Endothelial cell of umbilical vein (primary cell): ENCODE measurements at regions not wholly inside any gene's neighbourhood (a gene's known extent, or its start where the extent isn't known, plus 50 kb on each side); places are given as distances from the start of the nearest gene placed in this dataset.

Experiments
- BruUV-seq: library from RNA; stranded (reverse); fragments of 400-500 nt; replicated peaks from 2 replicates; lab custom pipeline; 2021; lab: Mats Ljungman, UMichigan
- CTCF ChIA-PET: fragments of 300-600, 350-600 bp; sonication (Branson Sonifier 250); formaldehyde crosslinking; loops from one replicate; lab custom pipeline; 2021; ENCODE audit warnings: antibody characterized with exemption, inconsistent platforms; lab: Charles Lee
- POLR2A ChIA-PET: fragments of 300-600, 350-600 bp; sonication (Branson Sonifier 250); formaldehyde crosslinking; loops from one replicate; lab custom pipeline; 2021; ENCODE audit warnings: antibody characterized with exemption, inconsistent platforms; lab: Charles Lee
- DNase-seq: peaks from one replicate; pipeline ENCODE4 v3.0.0-alpha.2; 2011; ENCODE audit warnings: low read depth, low spot score
- FAIRE-seq: peaks from 2 replicates; lab custom pipeline; 2011; peaks lifted over from hg19 to GRCh38; lab: Jason Lieb, UNC
- H2AFZ ChIP-seq: 2 replicates; pipeline ENCODE4 v1.6.0; 2012; ENCODE audit warnings: low read depth, low read length, control low read depth, inconsistent platforms
- H3K27ac ChIP-seq: 2 replicates; pipeline ENCODE4 v1.5.1; 2011; ENCODE audit warnings: low read depth, mild to moderate bottlenecking, control low read depth, low read length, moderate library complexity; ENCODE audit not compliant: insufficient read depth
- H3K27me3 ChIP-seq, 2 experiments: 2 replicates each; pipeline versions ENCODE4 v1.6.0 to v1.6.1; 2011; ENCODE audit warnings: low read length in 2 of 2, mixed read lengths in 1 of 2; ENCODE audit not compliant: control insufficient read depth in 2 of 2, insufficient read depth in 2 of 2
- H3K36me3 ChIP-seq, 2 experiments: 2 replicates in 1 of 2; 3 replicates in 1 of 2; pipeline ENCODE4 v1.5.1; 2011; ENCODE audit warnings: low read length in 2 of 2, mild to moderate bottlenecking in 1 of 2, moderate library complexity in 1 of 2; ENCODE audit not compliant: control insufficient read depth in 2 of 2, insufficient read depth in 2 of 2; ENCODE audit errors: extremely low read depth in 1 of 2
- H3K4me1 ChIP-seq: 3 replicates; pipeline ENCODE4 v1.5.1; 2011; ENCODE audit warnings: mild to moderate bottlenecking, low read length; ENCODE audit not compliant: control insufficient read depth, insufficient read depth; ENCODE audit errors: extremely low read depth
- H3K4me2 ChIP-seq: 2 replicates; pipeline ENCODE4 v1.6.1; 2011; ENCODE audit warnings: low read length, control low read depth, mixed read lengths; ENCODE audit not compliant: insufficient read depth
- H3K4me3 ChIP-seq, 3 experiments: fragments of 200-600 bp in 1 of 3; sonication (generic), shearing (Covaris generic) in 1 of 3; replicated peaks in 1 of 3; 2 replicates each; pipeline ENCODE4 v1.5.1; 2011 to 2016; ENCODE audit warnings: control low read depth in 3 of 3, low read length in 3 of 3, mild to moderate bottlenecking in 2 of 3, inconsistent platforms in 1 of 3, low read depth in 1 of 3, moderate library complexity in 1 of 3; ENCODE audit not compliant: insufficient read depth in 1 of 3
- H3K79me2 ChIP-seq: 2 replicates; pipeline ENCODE4 v1.6.0; 2012; ENCODE audit warnings: low read length, inconsistent platforms; ENCODE audit not compliant: control insufficient read depth, insufficient read depth
- H3K9ac ChIP-seq: replicated peaks from 2 replicates; pipeline ENCODE3; 2011; ENCODE audit warnings: low read length, control low read depth; ENCODE audit not compliant: insufficient read depth; ENCODE audit errors: extremely low read depth
- H3K9me1 ChIP-seq: replicated peaks from 3 replicates; pipeline ENCODE4 v1.6.0; 2011; ENCODE audit warnings: mild to moderate bottlenecking, low read length; ENCODE audit not compliant: control insufficient read depth, insufficient read depth; ENCODE audit errors: extremely low read depth
- H3K9me3 ChIP-seq: replicated peaks from 2 replicates; pipeline ENCODE4 v1.5.1; 2012; ENCODE audit warnings: low read length, inconsistent platforms; ENCODE audit not compliant: control insufficient read depth, insufficient read depth
- H4K20me1 ChIP-seq: replicated peaks from 2 replicates; pipeline ENCODE3; 2011; ENCODE audit warnings: mild to moderate bottlenecking, low read length; ENCODE audit not compliant: control insufficient read depth, insufficient read depth; ENCODE audit errors: extremely low read depth
- CTCF ChIP-seq, 2 donors: IDR thresholded peaks; 1 replicate in 1 of 2; 2 replicates in 1 of 2; pipeline ENCODE4 v1.5.1; 2011; ENCODE audit warnings: low read length in 2 of 2, mild to moderate bottlenecking in 2 of 2, moderate library complexity in 2 of 2, control low read depth in 1 of 2, inconsistent platforms in 1 of 2, low read depth in 1 of 2; ENCODE audit not compliant: insufficient read depth in 1 of 2; ENCODE audit errors: extremely low read depth in 1 of 2
- EZH2 ChIP-seq: IDR thresholded peaks from 2 replicates; pipeline ENCODE4 v1.6.1; 2012; ENCODE audit warnings: borderline replicate concordance, low read depth, mild to moderate bottlenecking, moderate library complexity, low read length, inconsistent platforms; ENCODE audit not compliant: severe bottlenecking
- FOS ChIP-seq: IDR thresholded peaks from 2 replicates; pipeline ENCODE4 v1.6.1; 2011; ENCODE audit warnings: mild to moderate bottlenecking, low read length, moderate library complexity, borderline replicate concordance; ENCODE audit not compliant: insufficient read depth
- GATA2 ChIP-seq: IDR thresholded peaks from 2 replicates; pipeline ENCODE4 v1.7.0; 2011; ENCODE audit warnings: low read depth, mild to moderate bottlenecking, moderate library complexity, mixed read lengths, low read length; ENCODE audit not compliant: insufficient read length, insufficient read depth
- JUN ChIP-seq: IDR thresholded peaks from 2 replicates; pipeline ENCODE4 v1.6.1; 2011; ENCODE audit warnings: borderline replicate concordance, low read depth; ENCODE audit not compliant: insufficient read length, insufficient read depth
- MAX ChIP-seq: IDR thresholded peaks from 2 replicates; pipeline ENCODE4 v1.6.1; 2011; ENCODE audit not compliant: insufficient read depth, insufficient read length
- MYC ChIP-seq: IDR thresholded peaks from one replicate; pipeline ENCODE4 v1.6.1; 2011; ENCODE audit warnings: mild to moderate bottlenecking, low read depth, low read length
- POLR2A ChIP-seq: IDR thresholded peaks from 2 replicates; pipeline ENCODE4 v1.6.1; 2012; ENCODE audit warnings: low read depth, mild to moderate bottlenecking, control low read depth, low read length
- POLR2AphosphoS5 ChIP-seq: IDR thresholded peaks from 2 replicates; pipeline ENCODE4 v1.6.1; 2012; ENCODE audit warnings: low read depth, mild to moderate bottlenecking, control low read depth, low read length, moderate library complexity; ENCODE audit not compliant: insufficient read depth
- dilution Hi-C: fragments of 300-500 bp; cut with MboI; formaldehyde crosslinking; loops from one replicate; pipeline ENCODE4 v1.15.0; 2019; ENCODE audit warnings: low sequenced_read_pairs; ENCODE audit not compliant: extremely low pct_ligation_motif_present
- intact Hi-C: fragments of 100-400 bp; cut with micrococcal nuclease; formaldehyde crosslinking; loops from one replicate; pipeline ENCODE4 v1.10.0; 2022

GRCh38 chr6:147078106-147078505 is 126.1 kb upstream of the STXBP5 start:
- Histone ChIP-seq H3K27ac (no peak overlapping the region), H3K4me2 (no peak overlapping the region), H2AFZ (no peak overlapping the region), H3K27me3 (no peaks in the 10 kb centered on the region), H3K36me3 (no peaks in the 10 kb centered on the region), H3K4me1 (no peaks in the 10 kb centered on the region), H3K9me1 (no peaks in the 10 kb centered on the region), H3K79me2 (no peaks in the 10 kb centered on the region), H4K20me1 (no peaks in the 10 kb centered on the region), H3K9ac (no peak overlapping the region), H3K9me3 (no peaks in the 10 kb centered on the region), H3K4me3 (no peak overlapping the region)
- ChIA-PET POLR2A (no interaction called here), CTCF (interaction anchor here (1.1 to 1.7 kb wide), 3 partner anchors 13 to 110 kb away, joined by 3 to 5 read pairs (median 3); no protein-coding TSS in a partner anchor)
- dilution Hi-C loops, result no loop called here
- no peak for FAIRE-seq
- TF ChIP-seq JUN (no peak), EZH2 (no peak), CTCF (IDR thresholded peaks at IDR 0.05; ENCODE audit: extremely low read depth in 1 of 2, insufficient read depth in 1 of 2, low read depth in 1 of 2, low read length in 2 of 2) (no peak), FOS (no peak), GATA2 (no peak), POLR2A (no peak), POLR2AphosphoS5 (no peak), MAX (no peak), MYC (no peak)
- intact Hi-C loops, result loop anchor here (10.0 kb wide), 1 partner anchor 223 kb away; no protein-coding TSS in a partner anchor
- BruUV-seq, result no TSS peak
- DNase-seq, result no peak
